SK-N-SH (cell line): ENCODE measurements at regions not wholly inside any gene's neighbourhood (a gene's known extent, or its start where the extent isn't known, plus 50 kb on each side); places are given as distances from the start of the nearest gene placed in this dataset.

Experiments used
- CTCF ChIA-PET: fragments of 300-600, 350-600 bp; formaldehyde crosslinking; extraction: SDS; loops from one replicate; lab custom pipeline; 2021; lab: Yijun Ruan, JAX
- POLR2A ChIA-PET: fragments of 350-600 bp; sonication (Branson Sonifier 250); formaldehyde crosslinking; extraction: SDS; loops from one replicate; lab custom pipeline; 2020; ENCODE audit warnings: antibody characterized with exemption, inconsistent platforms; lab: Yijun Ruan, JAX
- DNase-seq: peaks from one replicate; pipeline ENCODE4 v3.0.0; 2012
- H2AFZ ChIP-seq: fragments of 200-600 bp; sonication (generic); 2 replicates; pipeline ENCODE4 v1.8.1; 2016; ENCODE audit warnings: antibody characterized with exemption, mild to moderate bottlenecking, low read depth
- H3F3A ChIP-seq: fragments of 200-600 bp; sonication (generic); replicated peaks from 2 replicates; pipeline ENCODE3; 2016; ENCODE audit warnings: antibody characterized with exemption, mild to moderate bottlenecking; ENCODE audit not compliant: insufficient read depth
- H3K27ac ChIP-seq, 2 experiments: fragments of 200-500 bp in 1 of 2; fragments of 200-600 bp in 1 of 2; sonication (Bioruptor generic) in 1 of 2; sonication (generic), shearing (Covaris generic) in 1 of 2; 2 replicates each; pipeline versions ENCODE4 v1.5.1 to v1.6.1; 2014 to 2016; ENCODE audit warnings: low read depth in 2 of 2, inconsistent platforms in 1 of 2, low read length in 1 of 2, mild to moderate bottlenecking in 1 of 2, mixed read lengths in 1 of 2
- H3K27me3 ChIP-seq: fragments of 200-600 bp; sonication (generic), shearing (Covaris generic); 2 replicates; pipeline ENCODE4 v1.6.1; 2016; ENCODE audit warnings: mixed run types; ENCODE audit not compliant: insufficient read depth
- H3K36me3 ChIP-seq, 2 experiments: fragments of 200-500 bp in 1 of 2; fragments of 200-600 bp in 1 of 2; sonication (Bioruptor generic) in 1 of 2; sonication (generic) in 1 of 2; replicated peaks in 1 of 2; 2 replicates each; pipeline versions ENCODE3 to v1.5.1; 2014 to 2016; ENCODE audit warnings: low read length in 1 of 2, mild to moderate bottlenecking in 1 of 2; ENCODE audit not compliant: insufficient read depth in 2 of 2, control insufficient read depth in 1 of 2
- H3K4me1 ChIP-seq, 2 experiments: fragments of 200-500 bp in 1 of 2; fragments of 200-600 bp in 1 of 2; sonication (Bioruptor generic) in 1 of 2; sonication (generic), shearing (Covaris generic) in 1 of 2; 2 replicates each; pipeline versions ENCODE4 v1.5.1 to v1.6.1; 2014 to 2016; ENCODE audit warnings: low read depth in 1 of 2, low read length in 1 of 2, mixed run types in 1 of 2; ENCODE audit not compliant: insufficient read depth in 2 of 2, control insufficient read depth in 1 of 2
- H3K4me2 ChIP-seq: fragments of 200-600 bp; sonication (generic), shearing (Covaris generic); 2 replicates; pipeline ENCODE4 v1.6.1; 2017; ENCODE audit warnings: mixed run types
- H3K4me3 ChIP-seq, 2 experiments: fragments of 200-500 bp in 1 of 2; fragments of 200-600 bp in 1 of 2; sonication (Bioruptor generic) in 1 of 2; sonication (generic), shearing (Covaris generic) in 1 of 2; 2 replicates each; pipeline versions ENCODE4 v1.5.1 to v1.8.1; 2014 to 2016; ENCODE audit warnings: low read depth in 2 of 2, inconsistent platforms in 1 of 2, low read length in 1 of 2, mild to moderate bottlenecking in 1 of 2, mixed read lengths in 1 of 2, moderate library complexity in 1 of 2
- H3K79me2 ChIP-seq: fragments of 200-600 bp; sonication (generic); 2 replicates; pipeline ENCODE4 v1.8.1; 2017; ENCODE audit warnings: mild to moderate bottlenecking; ENCODE audit not compliant: insufficient read depth
- H3K9ac ChIP-seq: fragments of 200-600 bp; sonication (generic); 2 replicates; pipeline ENCODE4 v1.6.1; 2017; ENCODE audit warnings: mixed run types
- H3K9me2 ChIP-seq: fragments of 200-600 bp; sonication (generic); 2 replicates; pipeline ENCODE4 v1.6.1; 2017; ENCODE audit warnings: mixed run types
- H3K9me3 ChIP-seq: fragments of 200-600 bp; sonication (generic); 2 replicates; pipeline ENCODE4 v1.6.1; 2017; ENCODE audit warnings: mixed run types, mild to moderate bottlenecking, moderate library complexity
- H4K20me1 ChIP-seq: fragments of 200-600 bp; sonication (generic); 2 replicates; pipeline ENCODE4 v1.6.1; 2017; ENCODE audit warnings: mild to moderate bottlenecking, mixed run types; ENCODE audit not compliant: insufficient read depth
- CHD2 ChIP-seq: fragments of 150-350 bp; IDR thresholded peaks from 2 replicates; pipeline ENCODE4 v1.6.1; 2018; ENCODE audit warnings: low read length; ENCODE audit not compliant: partially characterized antibody
- CTCF ChIP-seq: fragments of 200-600 bp; sonication (generic); IDR thresholded peaks from 2 replicates; pipeline ENCODE4 v1.6.1; 2017; ENCODE audit warnings: antibody characterized with exemption, mild to moderate bottlenecking, moderate library complexity
- ELF1 ChIP-seq: IDR thresholded peaks from 2 replicates; pipeline ENCODE4 v1.4.0; 2012
- EZH2phosphoT487 ChIP-seq: fragments of 200-600 bp; sonication (generic); IDR thresholded peaks from 2 replicates; pipeline ENCODE4 v1.6.1; 2017; ENCODE audit warnings: low read depth, mixed run types, mild to moderate bottlenecking, antibody characterized with exemption, moderate library complexity, borderline replicate concordance
- FOXJ3 ChIP-seq: sonication (generic); formaldehyde crosslinking; IDR thresholded peaks from 2 replicates; pipeline ENCODE4 v1.5.1; 2020; ENCODE audit warnings: mild to moderate bottlenecking, missing genetic modification reagents
- FOXM1 ChIP-seq: IDR thresholded peaks from 2 replicates; pipeline ENCODE4 v1.4.0; 2012; ENCODE audit warnings: low read depth, mild to moderate bottlenecking
- IRF3 ChIP-seq: fragments of 150-350 bp; IDR thresholded peaks from 2 replicates; pipeline ENCODE4 v1.6.1; 2016; ENCODE audit warnings: mild to moderate bottlenecking, low read depth, low read length
- JUND ChIP-seq: IDR thresholded peaks from 2 replicates; pipeline ENCODE4 v1.4.0; 2012
- MAX ChIP-seq: IDR thresholded peaks from 2 replicates; pipeline ENCODE4 v1.4.0; 2012; ENCODE audit warnings: low read depth
- MEF2A ChIP-seq: IDR thresholded peaks from 2 replicates; pipeline ENCODE4 v1.4.0; 2012; ENCODE audit warnings: low read depth, borderline replicate concordance
- NFIC ChIP-seq: IDR thresholded peaks from 2 replicates; pipeline ENCODE4 v1.4.0; 2012; ENCODE audit warnings: borderline replicate concordance
- NRF1 ChIP-seq: IDR thresholded peaks from 2 replicates; pipeline ENCODE4 v1.6.1; 2012; ENCODE audit warnings: low read depth, mild to moderate bottlenecking, low read length
- PBX3 ChIP-seq: IDR thresholded peaks from 2 replicates; pipeline ENCODE4; 2012
- POLR2AphosphoS5 ChIP-seq: IDR thresholded peaks from 2 replicates; pipeline ENCODE4 v1.6.1; 2012; ENCODE audit warnings: low read depth, low read length
- RAD21 ChIP-seq: IDR thresholded peaks from 2 replicates; pipeline ENCODE4 v1.6.1; 2012; ENCODE audit warnings: mild to moderate bottlenecking, low read length
- RCOR1 ChIP-seq: fragments of 150-350 bp; IDR thresholded peaks from 2 replicates; pipeline ENCODE4 v1.6.1; 2017; ENCODE audit warnings: antibody characterized with exemption, low read length
- RFX5 ChIP-seq: IDR thresholded peaks from 2 replicates; pipeline ENCODE4 v1.6.1; 2012; ENCODE audit warnings: mild to moderate bottlenecking, improper control_type of control experiment, low read length
- SMC3 ChIP-seq: IDR thresholded peaks from 2 replicates; pipeline ENCODE4 v1.6.1; 2012; ENCODE audit warnings: low read depth, low read length, improper control_type of control experiment
- TCF12 ChIP-seq: IDR thresholded peaks from 2 replicates; pipeline ENCODE4 v1.4.0; 2012
- USF2 ChIP-seq: fragments of 150-350 bp; IDR thresholded peaks from 2 replicates; pipeline ENCODE4 v1.6.1; 2017; ENCODE audit warnings: antibody characterized with exemption, low read length, low read depth, borderline replicate concordance
- WGBS: methylation state at CpG from one replicate; pipeline ENCODE4 v1.1.6; 2017; ENCODE audit warnings: low lambda C conversion rate; 5-methylcytosine and 5-hydroxymethylcytosine counted together

GRCh38 chr13:26985285-26985878, 186.2 kb downstream of the USP12 start:
- WGBS = 3% methylated on average over 6 of the region's 6 CpGs
- Histone ChIP-seq H3K79me2 (no peaks in the 10 kb centered on the region), H4K20me1 (no peaks in the 10 kb centered on the region), H2AFZ (no peak overlapping the region), H3K27ac (no peak overlapping the region), H3K4me1 (peaks cover 0 to 8% of the 10 kb centered on the region in 2 experiments; a peak in 2 of 4 replicates), H3K9me2 (no peaks in the 10 kb centered on the region), H3K4me3 (no peak overlapping the region; a peak in 1 of 4 replicates), H3K9me3 (no peaks in the 10 kb centered on the region), H3K9ac (no peak overlapping the region), H3K36me3 (no peaks in the 10 kb centered on the region), H3K27me3 (no peaks in the 10 kb centered on the region), H3F3A (peaks cover 11% of the 10 kb centered on the region), H3K4me2 (0 out of 2 replicates have a peak overlapping the region, but pooled peaks have one; percentile 29)
- POLR2A ChIA-PET = interaction anchor here (0.6 kb wide), 1 partner anchor 375 kb away, joined by 3 read pairs; no protein-coding TSS in a partner anchor
- TF ChIP-seq NFIC (0 out of 2 replicates have a peak, but pooled peaks have one; percentile 18), FOXJ3 (CRISPR knock-in tag) (no peak), RCOR1 (0 out of 2 replicates have a peak, but pooled peaks have one; percentile 26), ELF1 (no peak), RFX5 (no peak), RAD21 (peak; percentile 98), EZH2phosphoT487 (no peak), MAX (no peak), CHD2 (no peak), PBX3 (no peak), SMC3 (peak; percentile 95), NRF1 (no peak), JUND (no peak), USF2 (no peak), TCF12 (no peak), FOXM1 (no peak), MEF2A (no peak), POLR2AphosphoS5 (no peak), IRF3 (no peak), CTCF (peak; percentile 84)
- CTCF ChIA-PET = interaction anchor here (0.7 to 9.3 kb wide), 64 partner anchors 8 to 1251 kb away, joined by 3 to 273 read pairs (median 4); partner anchors contain the start of gene USP12
- peak; percentile 72 for DNase-seq
